HEK293T (cell line): ENCODE measurements at regions not wholly inside any gene's neighbourhood (a gene's known extent, or its start where the extent isn't known, plus 50 kb on each side); places are given as distances from the start of the nearest gene placed in this dataset.

Experiments used
- BHLHE40 ChIP-seq: fragments of 450-650 bp; IDR thresholded peaks from 2 replicates; pipeline ENCODE4 v1.6.1; 2016; ENCODE audit warnings: mild to moderate bottlenecking, moderate library complexity, borderline replicate concordance
- ELF4 ChIP-seq: fragments of 450-650 bp; IDR thresholded peaks from 2 replicates; pipeline ENCODE4 v1.6.1; 2017; ENCODE audit warnings: antibody characterized with exemption
- FOXA1 ChIP-seq: fragments of 450-650 bp; IDR thresholded peaks from 2 replicates; pipeline ENCODE4 v1.6.1; 2016; ENCODE audit warnings: mild to moderate bottlenecking
- FOXK2 ChIP-seq: fragments of 450-650 bp; IDR thresholded peaks from 2 replicates; pipeline ENCODE4 v1.6.1; 2016; ENCODE audit warnings: mild to moderate bottlenecking
- FOXM1 ChIP-seq: fragments of 450-650 bp; IDR thresholded peaks from 2 replicates; pipeline ENCODE4 v1.6.1; 2017; ENCODE audit warnings: mild to moderate bottlenecking, borderline replicate concordance
- HDGF ChIP-seq: fragments of 450-650 bp; IDR thresholded peaks from 2 replicates; pipeline ENCODE4 v1.6.1; 2017; ENCODE audit warnings: antibody characterized with exemption, borderline replicate concordance
- L3MBTL2 ChIP-seq: fragments of 450-650 bp; conservative IDR thresholded peaks from 2 replicates; pipeline ENCODE4 v1.6.1; 2016; ENCODE audit warnings: mild to moderate bottlenecking
- NFRKB ChIP-seq: fragments of 450-650 bp; IDR thresholded peaks from 2 replicates; pipeline ENCODE4 v1.6.1; 2016; ENCODE audit warnings: mild to moderate bottlenecking, moderate library complexity
- SP1 ChIP-seq: fragments of 450-650 bp; IDR thresholded peaks from 2 replicates; pipeline ENCODE4 v1.6.1; 2017
- SUZ12 ChIP-seq: fragments of 450-650 bp; IDR thresholded peaks from 2 replicates; pipeline ENCODE4 v1.6.1; 2016; ENCODE audit warnings: mild to moderate bottlenecking
- TARDBP ChIP-seq: fragments of 450-650 bp; IDR thresholded peaks from 2 replicates; pipeline ENCODE4 v1.6.1; 2016
- ZNF384 ChIP-seq: fragments of 450-650 bp; IDR thresholded peaks from 2 replicates; pipeline ENCODE4 v1.6.1; 2016
- TF ChIP-seq, protein P1 (sequence below): fragments of 450-650 bp; IDR thresholded peaks from 2 replicates; pipeline ENCODE4 v1.6.1; 2016

DNA sequence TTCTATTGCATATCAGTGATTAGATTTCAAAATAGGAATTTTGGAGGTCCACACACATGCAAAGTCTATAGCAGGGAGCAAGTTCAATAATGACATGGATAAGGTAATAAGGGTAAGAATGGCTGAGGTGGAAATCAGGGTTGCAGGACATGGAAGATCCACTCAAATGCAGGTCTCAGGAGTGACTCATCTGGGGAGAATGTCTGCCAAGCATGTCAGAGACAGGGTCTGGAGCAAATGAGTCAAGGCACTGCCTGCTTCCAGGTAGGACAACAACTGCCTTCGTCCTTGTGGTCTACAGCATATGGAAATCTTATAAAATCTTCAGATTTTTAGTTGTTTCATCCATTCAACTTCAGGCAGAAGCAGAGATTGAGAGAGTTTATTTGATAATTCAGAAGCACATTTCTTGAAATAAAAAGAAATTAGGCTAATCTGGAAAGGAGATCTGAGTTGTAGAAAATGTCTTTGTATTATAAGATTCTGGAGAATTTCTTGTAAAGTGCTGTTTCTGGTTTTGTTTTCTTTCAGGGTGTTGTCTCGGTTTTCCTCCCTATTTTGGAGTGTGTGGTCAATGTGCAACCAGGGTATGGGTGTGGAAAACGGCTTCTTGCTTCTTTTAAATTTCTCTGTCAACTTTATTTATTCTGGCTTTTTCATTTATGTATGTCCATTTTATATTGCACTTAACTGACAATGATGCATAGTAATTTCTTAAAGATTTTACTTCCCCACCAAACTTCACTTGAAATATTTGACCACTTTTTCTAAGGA lies 748.8 kb downstream of the LIG4 start:
- TF ChIP-seq FOXM1: no peak
- no peak for TF ChIP-seq BHLHE40
- no peak for TF ChIP-seq NFRKB
- TF ChIP-seq HDGF: no peak
- no peak for TF ChIP-seq TARDBP
- TF ChIP-seq, protein P1, sequence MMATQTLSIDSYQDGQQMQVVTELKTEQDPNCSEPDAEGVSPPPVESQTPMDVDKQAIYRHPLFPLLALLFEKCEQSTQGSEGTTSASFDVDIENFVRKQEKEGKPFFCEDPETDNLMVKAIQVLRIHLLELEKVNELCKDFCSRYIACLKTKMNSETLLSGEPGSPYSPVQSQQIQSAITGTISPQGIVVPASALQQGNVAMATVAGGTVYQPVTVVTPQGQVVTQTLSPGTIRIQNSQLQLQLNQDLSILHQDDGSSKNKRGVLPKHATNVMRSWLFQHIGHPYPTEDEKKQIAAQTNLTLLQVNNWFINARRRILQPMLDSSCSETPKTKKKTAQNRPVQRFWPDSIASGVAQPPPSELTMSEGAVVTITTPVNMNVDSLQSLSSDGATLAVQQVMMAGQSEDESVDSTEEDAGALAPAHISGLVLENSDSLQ: no peak
- TF ChIP-seq FOXA1: no peak
- no peak for TF ChIP-seq L3MBTL2
- TF ChIP-seq ELF4: no peak
- TF ChIP-seq SUZ12: no peak
- TF ChIP-seq SP1: no peak
- no peak for TF ChIP-seq FOXK2
- no peak for TF ChIP-seq ZNF384
